GM12874 (cell line): ENCODE measurements at regions not wholly inside any gene's neighbourhood (a gene's known extent, or its start where the extent isn't known, plus 50 kb on each side); places are given as distances from the start of the nearest gene placed in this dataset.

Experiments used
- TF ChIP-seq, protein P1 (sequence below): IDR thresholded peaks from 2 replicates; pipeline ENCODE4 v1.5.1; 2011; ENCODE audit warnings: low read depth, mild to moderate bottlenecking, control low read depth, low read length, moderate library complexity; ENCODE audit not compliant: insufficient read depth

DNA sequence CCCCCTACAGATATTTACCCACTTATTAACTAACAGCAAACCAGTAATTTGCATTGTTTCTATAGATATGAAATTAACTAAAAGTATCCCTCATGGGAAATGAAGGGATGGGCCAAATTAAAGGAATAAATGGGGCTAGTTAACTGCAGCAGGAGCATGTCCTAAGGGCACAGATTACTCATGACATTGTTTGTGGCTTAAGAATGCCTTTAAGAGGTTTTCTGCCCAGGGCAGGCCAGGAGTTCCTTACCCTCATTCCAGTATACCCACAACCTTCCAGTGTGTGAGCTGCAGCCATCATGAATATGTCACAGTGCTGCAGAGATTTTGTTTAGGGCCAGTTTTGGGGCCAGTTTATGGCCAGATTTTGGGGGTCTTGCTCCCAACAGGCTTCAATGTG lies 1101.9 kb downstream of the PRIM2 start:
- TF ChIP-seq, protein P1, sequence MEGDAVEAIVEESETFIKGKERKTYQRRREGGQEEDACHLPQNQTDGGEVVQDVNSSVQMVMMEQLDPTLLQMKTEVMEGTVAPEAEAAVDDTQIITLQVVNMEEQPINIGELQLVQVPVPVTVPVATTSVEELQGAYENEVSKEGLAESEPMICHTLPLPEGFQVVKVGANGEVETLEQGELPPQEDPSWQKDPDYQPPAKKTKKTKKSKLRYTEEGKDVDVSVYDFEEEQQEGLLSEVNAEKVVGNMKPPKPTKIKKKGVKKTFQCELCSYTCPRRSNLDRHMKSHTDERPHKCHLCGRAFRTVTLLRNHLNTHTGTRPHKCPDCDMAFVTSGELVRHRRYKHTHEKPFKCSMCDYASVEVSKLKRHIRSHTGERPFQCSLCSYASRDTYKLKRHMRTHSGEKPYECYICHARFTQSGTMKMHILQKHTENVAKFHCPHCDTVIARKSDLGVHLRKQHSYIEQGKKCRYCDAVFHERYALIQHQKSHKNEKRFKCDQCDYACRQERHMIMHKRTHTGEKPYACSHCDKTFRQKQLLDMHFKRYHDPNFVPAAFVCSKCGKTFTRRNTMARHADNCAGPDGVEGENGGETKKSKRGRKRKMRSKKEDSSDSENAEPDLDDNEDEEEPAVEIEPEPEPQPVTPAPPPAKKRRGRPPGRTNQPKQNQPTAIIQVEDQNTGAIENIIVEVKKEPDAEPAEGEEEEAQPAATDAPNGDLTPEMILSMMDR: no peak
